IMR-90 (cell line): ENCODE measurements at regions not wholly inside any gene's neighbourhood (a gene's known extent, or its start where the extent isn't known, plus 50 kb on each side); places are given as distances from the start of the nearest gene placed in this dataset.

ENCODE experiments used
- MAZ ChIP-seq: IDR thresholded peaks from 2 replicates; pipeline ENCODE4 v1.6.1; 2012; ENCODE audit warnings: low read depth, mild to moderate bottlenecking, low read length, improper control_type of control experiment, moderate library complexity, borderline replicate concordance
- POLR2A ChIP-seq: IDR thresholded peaks from 2 replicates; pipeline ENCODE4 v1.6.1; 2012; ENCODE audit warnings: mild to moderate bottlenecking, low read depth, low read length
- RAD21 ChIP-seq: IDR thresholded peaks from 2 replicates; pipeline ENCODE4 v1.6.1; 2012; ENCODE audit warnings: low read length, improper control_type of control experiment
- TF ChIP-seq, protein P1 (sequence below): conservative IDR thresholded peaks from 2 replicates; pipeline ENCODE4 v1.5.1; 2012; ENCODE audit warnings: mild to moderate bottlenecking, low read depth, low read length, improper control_type of control experiment

DNA sequence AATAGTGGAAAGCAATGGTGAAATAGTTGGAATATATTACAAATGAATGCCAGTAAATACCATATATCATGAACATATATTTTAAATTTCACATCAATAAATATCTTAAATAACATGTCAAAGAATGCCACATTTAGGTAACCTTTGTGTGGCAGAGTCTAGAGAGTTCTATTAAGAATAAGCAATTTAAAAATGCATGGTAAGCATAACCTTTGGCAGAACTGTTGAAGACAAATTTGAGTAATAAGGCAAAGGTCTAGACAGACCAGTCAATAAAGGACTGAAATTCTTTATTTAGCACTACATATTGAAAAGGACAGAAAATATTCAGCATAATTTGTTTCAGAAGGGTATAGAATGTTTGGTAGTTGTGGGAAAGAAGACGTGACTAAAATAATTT, 1417.0 kb downstream of the SUCLG1 start:
- TF ChIP-seq MAZ: no peak
- TF ChIP-seq RAD21: no peak
- TF ChIP-seq POLR2A: no peak
- TF ChIP-seq, protein P1, sequence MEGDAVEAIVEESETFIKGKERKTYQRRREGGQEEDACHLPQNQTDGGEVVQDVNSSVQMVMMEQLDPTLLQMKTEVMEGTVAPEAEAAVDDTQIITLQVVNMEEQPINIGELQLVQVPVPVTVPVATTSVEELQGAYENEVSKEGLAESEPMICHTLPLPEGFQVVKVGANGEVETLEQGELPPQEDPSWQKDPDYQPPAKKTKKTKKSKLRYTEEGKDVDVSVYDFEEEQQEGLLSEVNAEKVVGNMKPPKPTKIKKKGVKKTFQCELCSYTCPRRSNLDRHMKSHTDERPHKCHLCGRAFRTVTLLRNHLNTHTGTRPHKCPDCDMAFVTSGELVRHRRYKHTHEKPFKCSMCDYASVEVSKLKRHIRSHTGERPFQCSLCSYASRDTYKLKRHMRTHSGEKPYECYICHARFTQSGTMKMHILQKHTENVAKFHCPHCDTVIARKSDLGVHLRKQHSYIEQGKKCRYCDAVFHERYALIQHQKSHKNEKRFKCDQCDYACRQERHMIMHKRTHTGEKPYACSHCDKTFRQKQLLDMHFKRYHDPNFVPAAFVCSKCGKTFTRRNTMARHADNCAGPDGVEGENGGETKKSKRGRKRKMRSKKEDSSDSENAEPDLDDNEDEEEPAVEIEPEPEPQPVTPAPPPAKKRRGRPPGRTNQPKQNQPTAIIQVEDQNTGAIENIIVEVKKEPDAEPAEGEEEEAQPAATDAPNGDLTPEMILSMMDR: no peak
